SK-N-SH treated with all-trans-retinoic acid at 6 μM for 48 hours (cell line): ENCODE measurements at regions not wholly inside any gene's neighbourhood (a gene's known extent, or its start where the extent isn't known, plus 50 kb on each side); places are given as distances from the start of the nearest gene placed in this dataset.

Experiments used
- ATAC-seq: fragments of 200-7000 bp; cut with Tn5 transposase; 3 replicates; pipeline ENCODE4 v1.9.1; 2020; ENCODE audit warnings: mild to moderate bottlenecking, moderate library complexity
- ARNTL ChIP-seq: fragments of 450-650 bp; formaldehyde crosslinking; IDR thresholded peaks from 2 replicates; pipeline ENCODE4 v1.5.0; 2020; ENCODE audit warnings: low read depth, mild to moderate bottlenecking, moderate library complexity, borderline replicate concordance
- CSDC2 ChIP-seq: fragments of 250-450 bp; sonication (Bioruptor Pico); IDR thresholded peaks from 2 replicates; pipeline ENCODE4 v1.5.0; 2020; ENCODE audit warnings: mild to moderate bottlenecking, moderate library complexity
- ESRRG ChIP-seq: fragments of 250-450 bp; sonication (Bioruptor Pico); IDR thresholded peaks from 2 replicates; pipeline ENCODE4 v1.6.1; 2021; ENCODE audit warnings: mild to moderate bottlenecking
- ISL1 ChIP-seq: fragments of 250-450 bp; sonication (Bioruptor Pico); IDR thresholded peaks from 2 replicates; pipeline ENCODE4 v2.1.2; 2022; ENCODE audit warnings: mild to moderate bottlenecking, moderate library complexity
- OSR1 ChIP-seq: fragments of 250-450 bp; sonication (Bioruptor Pico); IDR thresholded peaks from 2 replicates; pipeline ENCODE4 v1.8.0; 2022; ENCODE audit warnings: moderate library complexity, mild to moderate bottlenecking, inconsistent platforms
- RARB ChIP-seq: fragments of 250-450 bp; sonication (Bioruptor Pico); IDR thresholded peaks from 2 replicates; pipeline ENCODE4 v1.8.0; 2021; ENCODE audit warnings: mild to moderate bottlenecking, moderate library complexity
- SNAI2 ChIP-seq: fragments of 250-450 bp; sonication (Bioruptor Pico); IDR thresholded peaks from 2 replicates; pipeline ENCODE4 v1.5.0; 2020; ENCODE audit warnings: mild to moderate bottlenecking, moderate library complexity
- TCF4 ChIP-seq: fragments of 250-450 bp; sonication (Bioruptor Pico); IDR thresholded peaks from 2 replicates; pipeline ENCODE4 v1.8.0; 2021; ENCODE audit warnings: mild to moderate bottlenecking, moderate library complexity, borderline replicate concordance
- TOX ChIP-seq: fragments of 250-450 bp; sonication (Bioruptor Pico); IDR thresholded peaks from 2 replicates; pipeline ENCODE4 v1.8.0; 2021; ENCODE audit warnings: mild to moderate bottlenecking, moderate library complexity, borderline replicate concordance
- ZC3H10 ChIP-seq: fragments of 250-450 bp; sonication (Bioruptor Pico); IDR thresholded peaks from 2 replicates; pipeline ENCODE4 v1.5.1; 2021; ENCODE audit warnings: mild to moderate bottlenecking, moderate library complexity
- ZFP3 ChIP-seq: fragments of 250-450 bp; sonication (Bioruptor Pico); IDR thresholded peaks from 2 replicates; pipeline ENCODE4 v1.5.0; 2020; ENCODE audit warnings: mild to moderate bottlenecking, moderate library complexity
- ZFP30 ChIP-seq: fragments of 450-650 bp; formaldehyde crosslinking; IDR thresholded peaks from 2 replicates; pipeline ENCODE4 v1.5.0; 2022; ENCODE audit warnings: mild to moderate bottlenecking, moderate library complexity
- ZNF70 ChIP-seq: fragments of 450-650 bp; formaldehyde crosslinking; IDR thresholded peaks from 2 replicates; pipeline ENCODE4 v1.5.0; 2020; ENCODE audit warnings: mild to moderate bottlenecking, moderate library complexity
- ZNF8 ChIP-seq: fragments of 450-650 bp; formaldehyde crosslinking; IDR thresholded peaks from 2 replicates; pipeline ENCODE4 v1.5.0; 2020; ENCODE audit warnings: mild to moderate bottlenecking, moderate library complexity
- TF ChIP-seq, protein P1 (sequence below): fragments of 250-450 bp; sonication (Bioruptor Pico); IDR thresholded peaks from 2 replicates; pipeline ENCODE4 v1.8.0; 2020; ENCODE audit warnings: mild to moderate bottlenecking, moderate library complexity, borderline replicate concordance
- TF ChIP-seq, protein P2 (sequence below): fragments of 250-450 bp; sonication (Bioruptor Pico); IDR thresholded peaks from 2 replicates; pipeline ENCODE4 v1.5.0; 2020; ENCODE audit warnings: mild to moderate bottlenecking, moderate library complexity
- TF ChIP-seq, protein P3 (sequence below): fragments of 250-450 bp; sonication (Bioruptor Pico); IDR thresholded peaks from 2 replicates; pipeline ENCODE4 v1.5.1; 2021; ENCODE audit warnings: mild to moderate bottlenecking, moderate library complexity
- TF ChIP-seq, protein P4 (sequence below): fragments of 250-450 bp; sonication (Bioruptor Pico); IDR thresholded peaks from 2 replicates; pipeline ENCODE4 v1.5.1; 2020; ENCODE audit warnings: low read depth, mild to moderate bottlenecking, moderate library complexity

DNA sequence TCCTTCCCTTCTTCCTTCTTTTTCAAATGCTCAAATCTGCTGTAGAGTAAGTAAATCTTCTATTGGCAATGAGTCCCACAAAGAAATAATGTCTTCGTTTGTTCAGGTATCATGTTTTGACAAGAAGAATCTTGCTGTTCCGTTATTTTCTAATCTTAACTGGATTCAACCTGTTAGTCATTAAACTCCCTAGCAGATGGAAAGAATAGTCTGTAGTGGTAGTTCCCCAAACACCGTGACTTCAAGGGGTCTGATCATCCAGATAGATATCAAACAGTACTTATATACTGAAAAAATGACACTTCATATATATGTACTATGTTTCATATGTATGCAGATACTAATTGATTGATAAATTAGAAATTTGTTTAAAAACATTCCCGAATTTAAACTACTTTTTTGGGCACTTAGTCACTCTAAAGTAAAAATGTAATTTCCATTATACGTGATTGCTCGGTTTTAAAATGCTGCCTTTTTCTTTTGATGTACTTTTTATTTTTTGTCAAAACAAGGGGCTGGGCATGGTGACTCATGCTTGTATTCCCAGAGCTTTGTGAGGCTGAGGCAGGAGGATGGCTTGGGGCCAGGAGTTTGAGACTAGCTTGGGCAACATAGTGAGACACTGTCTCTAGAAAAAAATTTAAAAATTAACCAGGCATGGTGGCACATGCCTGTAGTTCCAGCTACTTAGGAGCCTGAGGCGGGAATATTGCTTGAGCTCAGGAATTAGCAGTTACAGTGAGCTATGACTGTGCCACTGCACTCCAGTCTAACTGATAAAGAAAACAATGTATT lies 335.7 kb upstream of the SNX7 start (continued):
- TF ChIP-seq, protein P1, sequence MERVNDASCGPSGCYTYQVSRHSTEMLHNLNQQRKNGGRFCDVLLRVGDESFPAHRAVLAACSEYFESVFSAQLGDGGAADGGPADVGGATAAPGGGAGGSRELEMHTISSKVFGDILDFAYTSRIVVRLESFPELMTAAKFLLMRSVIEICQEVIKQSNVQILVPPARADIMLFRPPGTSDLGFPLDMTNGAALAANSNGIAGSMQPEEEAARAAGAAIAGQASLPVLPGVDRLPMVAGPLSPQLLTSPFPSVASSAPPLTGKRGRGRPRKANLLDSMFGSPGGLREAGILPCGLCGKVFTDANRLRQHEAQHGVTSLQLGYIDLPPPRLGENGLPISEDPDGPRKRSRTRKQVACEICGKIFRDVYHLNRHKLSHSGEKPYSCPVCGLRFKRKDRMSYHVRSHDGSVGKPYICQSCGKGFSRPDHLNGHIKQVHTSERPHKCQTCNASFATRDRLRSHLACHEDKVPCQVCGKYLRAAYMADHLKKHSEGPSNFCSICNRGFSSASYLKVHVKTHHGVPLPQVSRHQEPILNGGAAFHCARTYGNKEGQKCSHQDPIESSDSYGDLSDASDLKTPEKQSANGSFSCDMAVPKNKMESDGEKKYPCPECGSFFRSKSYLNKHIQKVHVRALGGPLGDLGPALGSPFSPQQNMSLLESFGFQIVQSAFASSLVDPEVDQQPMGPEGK (CRISPR knock-in tag), result no peak
- TF ChIP-seq ZNF70 (no peak), ZFP3 (0 out of 2 replicates have a peak, but pooled peaks have one; percentile 46), CSDC2 (CRISPR knock-in tag) (no peak), RARB (CRISPR knock-in tag) (no peak), ISL1 (CRISPR knock-in tag) (peak; percentile 30)

DNA sequence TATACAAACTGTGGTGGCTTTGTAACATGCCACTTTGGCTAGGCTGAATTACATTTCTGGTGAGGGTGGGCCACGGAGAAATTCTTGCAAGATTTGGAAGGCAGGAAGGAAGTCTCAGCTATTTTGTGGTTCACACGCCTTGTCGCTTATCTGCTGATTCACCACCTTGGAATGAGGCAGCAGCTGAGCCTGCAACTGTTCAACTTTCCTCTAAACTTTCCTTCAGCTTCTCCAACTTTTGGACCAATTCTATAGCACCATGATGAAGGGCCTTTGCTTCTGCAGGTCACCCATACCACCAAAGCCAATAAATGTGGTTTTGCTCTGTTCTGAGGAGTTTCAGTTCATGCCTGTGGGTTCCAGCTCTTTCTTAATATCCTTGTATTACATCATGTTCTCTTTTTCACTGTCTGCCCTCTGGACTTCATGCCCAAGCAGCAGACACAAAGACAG lies 337.6 kb upstream of the SNX7 start:
- ATAC-seq, result peak; percentile 77
- TF ChIP-seq, protein P2, sequence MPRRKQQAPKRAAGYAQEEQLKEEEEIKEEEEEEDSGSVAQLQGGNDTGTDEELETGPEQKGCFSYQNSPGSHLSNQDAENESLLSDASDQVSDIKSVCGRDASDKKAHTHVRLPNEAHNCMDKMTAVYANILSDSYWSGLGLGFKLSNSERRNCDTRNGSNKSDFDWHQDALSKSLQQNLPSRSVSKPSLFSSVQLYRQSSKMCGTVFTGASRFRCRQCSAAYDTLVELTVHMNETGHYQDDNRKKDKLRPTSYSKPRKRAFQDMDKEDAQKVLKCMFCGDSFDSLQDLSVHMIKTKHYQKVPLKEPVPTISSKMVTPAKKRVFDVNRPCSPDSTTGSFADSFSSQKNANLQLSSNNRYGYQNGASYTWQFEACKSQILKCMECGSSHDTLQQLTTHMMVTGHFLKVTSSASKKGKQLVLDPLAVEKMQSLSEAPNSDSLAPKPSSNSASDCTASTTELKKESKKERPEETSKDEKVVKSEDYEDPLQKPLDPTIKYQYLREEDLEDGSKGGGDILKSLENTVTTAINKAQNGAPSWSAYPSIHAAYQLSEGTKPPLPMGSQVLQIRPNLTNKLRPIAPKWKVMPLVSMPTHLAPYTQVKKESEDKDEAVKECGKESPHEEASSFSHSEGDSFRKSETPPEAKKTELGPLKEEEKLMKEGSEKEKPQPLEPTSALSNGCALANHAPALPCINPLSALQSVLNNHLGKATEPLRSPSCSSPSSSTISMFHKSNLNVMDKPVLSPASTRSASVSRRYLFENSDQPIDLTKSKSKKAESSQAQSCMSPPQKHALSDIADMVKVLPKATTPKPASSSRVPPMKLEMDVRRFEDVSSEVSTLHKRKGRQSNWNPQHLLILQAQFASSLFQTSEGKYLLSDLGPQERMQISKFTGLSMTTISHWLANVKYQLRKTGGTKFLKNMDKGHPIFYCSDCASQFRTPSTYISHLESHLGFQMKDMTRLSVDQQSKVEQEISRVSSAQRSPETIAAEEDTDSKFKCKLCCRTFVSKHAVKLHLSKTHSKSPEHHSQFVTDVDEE (CRISPR knock-in tag), result no peak

DNA sequence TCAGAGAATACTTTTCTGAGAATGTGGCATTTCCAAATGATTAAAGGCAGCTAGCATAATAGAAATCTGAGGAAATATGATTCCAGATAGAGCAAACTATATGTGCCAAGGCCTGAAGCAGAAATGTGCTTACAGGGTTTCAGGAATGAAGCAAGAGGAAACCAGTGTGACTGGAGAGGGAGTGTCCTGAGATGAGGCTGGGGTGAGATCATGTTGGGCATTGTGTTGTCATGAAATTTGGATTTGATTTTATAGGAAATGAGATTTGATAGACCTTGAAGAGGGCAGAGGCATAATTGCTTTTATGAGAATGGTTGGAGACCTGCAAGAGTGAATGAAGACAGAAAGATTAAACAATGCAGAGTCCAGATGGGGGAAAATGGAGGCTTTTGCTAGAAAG lies 338.1 kb upstream of the SNX7 start:
- no peak for TF ChIP-seq OSR1 (CRISPR knock-in tag)
- TF ChIP-seq ZNF70, result no peak
- TF ChIP-seq, protein P2 (CRISPR knock-in tag), result no peak
- TF ChIP-seq, protein P3, sequence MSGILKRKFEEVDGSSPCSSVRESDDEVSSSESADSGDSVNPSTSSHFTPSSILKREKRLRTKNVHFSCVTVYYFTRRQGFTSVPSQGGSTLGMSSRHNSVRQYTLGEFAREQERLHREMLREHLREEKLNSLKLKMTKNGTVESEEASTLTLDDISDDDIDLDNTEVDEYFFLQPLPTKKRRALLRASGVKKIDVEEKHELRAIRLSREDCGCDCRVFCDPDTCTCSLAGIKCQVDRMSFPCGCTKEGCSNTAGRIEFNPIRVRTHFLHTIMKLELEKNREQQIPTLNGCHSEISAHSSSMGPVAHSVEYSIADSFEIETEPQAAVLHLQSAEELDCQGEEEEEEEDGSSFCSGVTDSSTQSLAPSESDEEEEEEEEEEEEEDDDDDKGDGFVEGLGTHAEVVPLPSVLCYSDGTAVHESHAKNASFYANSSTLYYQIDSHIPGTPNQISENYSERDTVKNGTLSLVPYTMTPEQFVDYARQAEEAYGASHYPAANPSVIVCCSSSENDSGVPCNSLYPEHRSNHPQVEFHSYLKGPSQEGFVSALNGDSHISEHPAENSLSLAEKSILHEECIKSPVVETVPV (CRISPR knock-in tag), result no peak
- TF ChIP-seq ZFP3, result no peak
- TF ChIP-seq CSDC2 (CRISPR knock-in tag), result no peak
- TF ChIP-seq ZNF8, result no peak
- no peak for TF ChIP-seq ZFP30 (CRISPR knock-in tag)
- TF ChIP-seq TCF4, result no peak
- no peak for TF ChIP-seq TOX
- no peak for TF ChIP-seq ARNTL (CRISPR knock-in tag)
- no peak for TF ChIP-seq ISL1 (CRISPR knock-in tag)
- peak; percentile 87 for ATAC-seq

DNA sequence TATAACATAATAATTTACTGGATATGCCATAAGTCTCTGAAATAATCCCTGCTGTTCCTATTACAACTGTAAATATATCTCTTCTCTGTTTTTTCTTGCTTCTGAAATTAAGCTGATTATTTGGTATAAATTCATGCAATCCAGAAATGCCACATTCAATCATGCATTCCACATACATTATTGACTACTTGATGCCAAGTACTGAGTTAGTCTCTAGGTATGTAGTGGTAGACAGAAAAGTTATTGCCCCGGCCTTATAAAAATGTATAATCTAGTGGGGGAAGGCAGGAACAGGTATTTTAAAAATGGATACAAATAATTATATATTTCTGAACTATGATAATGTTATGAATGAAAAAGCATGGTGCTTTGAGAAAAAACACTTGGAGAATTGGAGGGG lies 338.6 kb upstream of the SNX7 start:
- peak; percentile 59 for ATAC-seq
- TF ChIP-seq ZC3H10 (CRISPR knock-in tag) (no peak), ARNTL (CRISPR knock-in tag) (no peak), ESRRG (CRISPR knock-in tag) (no peak), TCF4 (no peak), CSDC2 (CRISPR knock-in tag) (no peak), SNAI2 (no peak), ISL1 (CRISPR knock-in tag) (no peak), RARB (CRISPR knock-in tag) (no peak)
- TF ChIP-seq, protein P1 (CRISPR knock-in tag), result no peak
- TF ChIP-seq, protein P4, sequence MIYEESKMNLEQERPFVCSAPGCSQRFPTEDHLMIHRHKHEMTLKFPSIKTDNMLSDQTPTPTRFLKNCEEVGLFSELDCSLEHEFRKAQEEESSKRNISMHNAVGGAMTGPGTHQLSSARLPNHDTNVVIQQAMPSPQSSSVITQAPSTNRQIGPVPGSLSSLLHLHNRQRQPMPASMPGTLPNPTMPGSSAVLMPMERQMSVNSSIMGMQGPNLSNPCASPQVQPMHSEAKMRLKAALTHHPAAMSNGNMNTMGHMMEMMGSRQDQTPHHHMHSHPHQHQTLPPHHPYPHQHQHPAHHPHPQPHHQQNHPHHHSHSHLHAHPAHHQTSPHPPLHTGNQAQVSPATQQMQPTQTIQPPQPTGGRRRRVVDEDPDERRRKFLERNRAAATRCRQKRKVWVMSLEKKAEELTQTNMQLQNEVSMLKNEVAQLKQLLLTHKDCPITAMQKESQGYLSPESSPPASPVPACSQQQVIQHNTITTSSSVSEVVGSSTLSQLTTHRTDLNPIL (CRISPR knock-in tag), result no peak
- TF ChIP-seq, all 23 proteins: peak for 0
